Spleen (tissue), 11 donors: ENCODE measurements at regions not wholly inside any gene's neighbourhood (a gene's known extent, or its start where the extent isn't known, plus 50 kb on each side); places are given as distances from the start of the nearest gene placed in this dataset.

Experiments used
- DNase-seq: peaks from one replicate; pipeline ENCODE4 v3.0.0-alpha.2; 2020
- H3K27ac ChIP-seq, 8 donors: fragments of 200-600 bp; sonication (generic) in 7 of 8; 1 replicate in 4 of 8; 2 replicates in 4 of 8; pipeline versions ENCODE4 v1.5.0 to v1.8.0; 2016 to 2021; ENCODE audit warnings: inconsistent platforms in 4 of 8, mild to moderate bottlenecking in 4 of 8, moderate library complexity in 1 of 8
- H3K27me3 ChIP-seq, 7 donors: fragments of 200-600 bp; sonication (generic) in 6 of 7; replicated peaks in 1 of 7; 1 replicate in 4 of 7; 2 replicates in 3 of 7; pipeline versions ENCODE4 v1.5.0 to v1.8.0; 2016 to 2021; ENCODE audit warnings: inconsistent platforms in 3 of 7, mild to moderate bottlenecking in 1 of 7
- H3K36me3 ChIP-seq, 6 donors: fragments of 200-600 bp; sonication (generic) in 5 of 6; 1 replicate in 4 of 6; 2 replicates in 2 of 6; pipeline versions ENCODE4 v1.5.0 to v1.8.0; 2016 to 2021; ENCODE audit warnings: inconsistent platforms in 2 of 6
- H3K4me1 ChIP-seq, 6 donors: fragments of 200-600 bp; sonication (generic) in 5 of 6; 1 replicate in 3 of 6; 2 replicates in 3 of 6; pipeline versions ENCODE4 v1.5.0 to v1.8.0; 2016 to 2021; ENCODE audit warnings: inconsistent platforms in 3 of 6
- H3K4me3 ChIP-seq, 8 donors: fragments of 200-600 bp; sonication (generic) in 7 of 8; 1 replicate in 4 of 8; 2 replicates in 4 of 8; pipeline versions ENCODE4 v1.5.0 to v1.8.0; 2016 to 2021; ENCODE audit warnings: inconsistent platforms in 4 of 8, mild to moderate bottlenecking in 4 of 8, moderate library complexity in 2 of 8
- H3K9me3 ChIP-seq, 8 donors: fragments of 200-600 bp; sonication (generic) in 7 of 8; 1 replicate in 4 of 8; 2 replicates in 4 of 8; pipeline versions ENCODE4 v1.5.0 to v1.8.0; 2016 to 2021; ENCODE audit warnings: inconsistent platforms in 4 of 8
- POLR2A ChIP-seq, 3 donors: fragments of 450-650 bp; IDR thresholded peaks; one replicate each; pipeline ENCODE4 v1.5.1; 2017; ENCODE audit warnings: antibody characterized with exemption in 3 of 3, mild to moderate bottlenecking in 1 of 3
- POLR2AphosphoS5 ChIP-seq, 3 donors: sonication (generic); formaldehyde crosslinking; IDR thresholded peaks; one replicate each; pipeline ENCODE4 v1.5.1; 2017; ENCODE audit warnings: antibody characterized with exemption in 3 of 3
- WGBS, 5 donors: extraction: QIAGEN DNeasy Blood & Tissue Kit in 3 of 5; methylation state at CpG; one replicate each; pipeline versions ENCODE4 v1.1.5 to v1.1.7; 2013 to 2018; 5-methylcytosine and 5-hydroxymethylcytosine counted together
- intact Hi-C: fragments of 100-400 bp; cut with DNase I; formaldehyde crosslinking; loops from one replicate; pipeline ENCODE4 v1.15.0; 2023; ENCODE audit warnings: low total_unique reads
- TF ChIP-seq, protein P1 (sequence below), 11 experiments: fragments of 200-600 bp in 7 of 11; fragments of 450-650 bp in 4 of 11; sonication (generic) in 4 of 11; IDR thresholded peaks in 8 of 11; conservative IDR thresholded peaks in 3 of 11; 1 replicate in 7 of 11; 2 replicates in 4 of 11; pipeline versions ENCODE4 v1.4.0 to v1.8.0; 2016 to 2021; ENCODE audit warnings: antibody characterized with exemption in 11 of 11, inconsistent platforms in 4 of 11, mild to moderate bottlenecking in 1 of 11
- donor health status: healthy with polysubstance abuse.
- donor health status: DM: no; HTN: no; CAD: no; lungs with moderate emphysema.
- donor health status: DM: no; HTN: no; CAD: no.
- donor health status: Bipolar disorder and iron deficiency.
- donor health status: healthy.
- donor health status: DM: no; HTN: no; CAD: no.
- donor health status: DM: yes; HTN: yes; CAD: no.

DNA sequence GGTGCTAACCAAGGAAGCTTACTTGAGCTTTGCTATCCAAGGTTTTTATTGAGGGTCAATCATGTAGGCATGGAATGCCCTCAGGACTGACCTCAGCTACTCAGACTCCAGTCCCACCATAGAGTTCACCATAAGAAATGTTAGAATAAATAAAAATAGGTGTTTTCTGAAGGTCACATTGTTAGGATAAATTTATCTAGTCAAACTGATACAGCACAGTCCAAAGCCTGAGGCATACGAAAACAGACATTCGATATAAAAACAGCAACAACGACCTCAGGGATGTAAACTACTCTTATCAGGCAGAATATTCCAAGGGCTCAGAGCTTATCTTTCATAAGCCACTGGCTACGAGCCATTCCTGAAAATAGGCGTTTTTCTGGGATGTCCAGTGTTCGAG lies 690.6 kb downstream of the MCTP2 start:
- Histone ChIP-seq H3K9me3 (no peaks in the 10 kb centered on the region), H3K36me3 (no peaks in the 10 kb centered on the region), H3K27ac (no peak overlapping the region), H3K27me3 (no peaks in the 10 kb centered on the region), H3K4me1 (no peaks in the 10 kb centered on the region), H3K4me3 (no peak overlapping the region)
- whole genome bisulfite sequencing, 5 donors: 65 to 84% (median 68%) methylated on average over 6 of the region's 6 CpGs
- TF ChIP-seq POLR2A (IDR thresholded peaks at IDR 0.05) (no peak), POLR2AphosphoS5 (IDR thresholded peaks at IDR 0.05) (no peak)
- TF ChIP-seq, protein P1, sequence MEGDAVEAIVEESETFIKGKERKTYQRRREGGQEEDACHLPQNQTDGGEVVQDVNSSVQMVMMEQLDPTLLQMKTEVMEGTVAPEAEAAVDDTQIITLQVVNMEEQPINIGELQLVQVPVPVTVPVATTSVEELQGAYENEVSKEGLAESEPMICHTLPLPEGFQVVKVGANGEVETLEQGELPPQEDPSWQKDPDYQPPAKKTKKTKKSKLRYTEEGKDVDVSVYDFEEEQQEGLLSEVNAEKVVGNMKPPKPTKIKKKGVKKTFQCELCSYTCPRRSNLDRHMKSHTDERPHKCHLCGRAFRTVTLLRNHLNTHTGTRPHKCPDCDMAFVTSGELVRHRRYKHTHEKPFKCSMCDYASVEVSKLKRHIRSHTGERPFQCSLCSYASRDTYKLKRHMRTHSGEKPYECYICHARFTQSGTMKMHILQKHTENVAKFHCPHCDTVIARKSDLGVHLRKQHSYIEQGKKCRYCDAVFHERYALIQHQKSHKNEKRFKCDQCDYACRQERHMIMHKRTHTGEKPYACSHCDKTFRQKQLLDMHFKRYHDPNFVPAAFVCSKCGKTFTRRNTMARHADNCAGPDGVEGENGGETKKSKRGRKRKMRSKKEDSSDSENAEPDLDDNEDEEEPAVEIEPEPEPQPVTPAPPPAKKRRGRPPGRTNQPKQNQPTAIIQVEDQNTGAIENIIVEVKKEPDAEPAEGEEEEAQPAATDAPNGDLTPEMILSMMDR (IDR thresholded peaks at IDR 0.05 in 8 of 11, conservative IDR thresholded peaks at IDR 0.05 in 3 of 11): no peak
- no peak for DNase-seq
- intact Hi-C loops: no loop called here

DNA sequence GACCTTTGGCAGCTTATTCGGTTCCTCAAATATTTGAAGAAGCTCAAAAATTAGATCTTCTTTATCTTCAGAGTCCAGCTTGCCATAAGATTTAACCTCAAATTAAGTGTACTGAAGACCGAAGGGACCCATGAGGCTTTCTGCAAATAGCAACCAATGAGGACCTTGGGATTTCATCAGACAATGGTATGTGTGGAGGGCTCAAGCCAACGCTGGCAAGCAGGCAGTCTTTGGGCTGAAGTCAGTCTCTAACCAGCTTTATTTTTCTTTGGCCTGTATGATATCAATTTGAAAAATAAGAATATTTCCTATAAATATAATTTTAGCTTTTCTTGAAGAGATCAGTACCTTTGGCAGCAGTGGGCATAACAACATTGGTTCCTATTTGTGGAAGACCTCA lies 692.7 kb downstream of the MCTP2 start:
- Histone ChIP-seq H3K4me1 (no peaks in the 10 kb centered on the region), H3K9me3 (no peaks in the 10 kb centered on the region), H3K27me3 (no peaks in the 10 kb centered on the region), H3K4me3 (no peak overlapping the region), H3K27ac (no peak overlapping the region), H3K36me3 (no peaks in the 10 kb centered on the region)
- intact Hi-C loops: no loop called here
- WGBS, 5 donors: 77 to 90% (median 82%) methylated on average over 3 of the region's 3 CpGs
- no peak for DNase-seq
- TF ChIP-seq POLR2AphosphoS5 (IDR thresholded peaks at IDR 0.05): no peak
- TF ChIP-seq, protein P1 (IDR thresholded peaks at IDR 0.05 in 8 of 11, conservative IDR thresholded peaks at IDR 0.05 in 3 of 11): no peak
- TF ChIP-seq POLR2A (IDR thresholded peaks at IDR 0.05): no peak

DNA sequence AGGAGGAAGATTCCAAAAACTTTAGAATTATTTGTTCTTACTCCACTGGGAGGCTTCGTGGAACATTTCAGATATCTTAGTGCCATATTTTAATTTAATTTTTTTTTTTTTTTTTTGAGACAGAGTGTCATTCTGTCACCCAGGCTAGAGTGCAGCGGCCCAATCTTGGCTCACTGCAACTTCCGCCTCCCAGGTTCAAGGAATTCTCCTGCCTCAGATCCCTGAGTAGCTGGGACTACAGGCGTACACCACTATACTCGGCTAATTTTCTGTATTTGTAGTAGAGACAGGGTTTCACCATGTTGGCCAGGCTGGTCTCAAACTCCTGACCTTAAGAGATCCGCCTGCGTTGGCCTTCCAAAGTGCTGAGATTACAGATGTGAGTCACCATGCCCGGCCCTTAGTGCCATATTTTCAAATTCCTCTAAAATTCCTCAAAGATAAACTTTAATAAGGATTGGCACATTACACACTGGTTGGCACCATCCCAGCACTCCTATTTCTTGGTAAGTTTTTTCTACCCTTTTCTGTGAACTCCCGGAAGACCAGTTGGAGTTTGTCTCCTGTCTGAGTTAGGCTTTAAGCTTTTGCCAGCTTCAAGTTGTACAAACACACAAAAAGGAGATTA lies 693.7 kb downstream of the MCTP2 start:
- intact Hi-C loops: no loop called here
- no peak overlapping the region for H3K27ac ChIP-seq
- DNase-seq: no peak
- TF ChIP-seq POLR2A (IDR thresholded peaks at IDR 0.05) (no peak), POLR2AphosphoS5 (IDR thresholded peaks at IDR 0.05) (no peak)
- TF ChIP-seq, protein P1 (IDR thresholded peaks at IDR 0.05 in 8 of 11, conservative IDR thresholded peaks at IDR 0.05 in 3 of 11): no peak
- H3K9me3 ChIP-seq: no peaks in the 10 kb centered on the region
- 80 to 90% (median 88%) methylated on average over 9 of the region's 9 CpGs for WGBS, 5 donors
- no peaks in the 10 kb centered on the region for H3K4me1 ChIP-seq
- H3K27me3 ChIP-seq: no peaks in the 10 kb centered on the region
- H3K36me3 ChIP-seq: no peaks in the 10 kb centered on the region
- no peak overlapping the region for H3K4me3 ChIP-seq

DNA sequence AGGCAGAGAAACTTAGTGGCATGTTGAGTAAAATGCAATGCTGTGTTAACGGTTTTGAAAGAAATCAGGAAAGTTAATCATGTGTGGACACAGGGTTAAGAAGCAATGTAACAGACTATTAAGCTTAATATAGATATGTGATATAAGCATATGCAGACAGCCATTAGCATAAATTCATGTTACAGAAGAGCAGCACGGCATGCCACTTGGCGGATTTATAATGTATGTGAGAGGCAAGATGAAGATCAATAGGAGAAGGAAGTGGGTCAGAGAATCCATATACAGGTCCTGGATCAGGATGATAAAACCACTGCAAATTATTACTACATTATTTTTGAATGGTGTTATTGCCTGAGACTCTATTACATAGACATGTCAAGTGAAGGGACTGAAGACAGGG lies 694.3 kb downstream of the MCTP2 start:
- H3K27ac ChIP-seq: no peak overlapping the region

More for the DNA sequence above, 694.3 kb downstream of the MCTP2 start:
- Histone ChIP-seq H3K4me1 (no peaks in the 10 kb centered on the region), H3K27me3 (no peaks in the 10 kb centered on the region), H3K4me3 (no peak overlapping the region), H3K36me3 (no peaks in the 10 kb centered on the region), H3K9me3 (no peaks in the 10 kb centered on the region)
- no peak for DNase-seq
- 84 to 96% (median 91%) methylated on average over 3 of the region's 3 CpGs for WGBS, 5 donors
- intact Hi-C loops: no loop called here
- TF ChIP-seq, protein P1 (IDR thresholded peaks at IDR 0.05 in 8 of 11, conservative IDR thresholded peaks at IDR 0.05 in 3 of 11): no peak
- no peak for TF ChIP-seq POLR2AphosphoS5 (IDR thresholded peaks at IDR 0.05)
- TF ChIP-seq POLR2A (IDR thresholded peaks at IDR 0.05): no peak
